A204.1 (cell line): ENCODE measurements at regions not wholly inside any gene's neighbourhood (a gene's known extent, or its start where the extent isn't known, plus 50 kb on each side); places are given as distances from the start of the nearest gene placed in this dataset.

Experiments used
- FAIRE-seq: peaks from 2 replicates; lab custom pipeline; 2012; peaks lifted over from hg19 to GRCh38; lab: Jason Lieb, UNC

GRCh38 chr2:128437204-128437565, 118.5 kb upstream of the HS6ST1 start:
- FAIRE-seq = no peak

DNA sequence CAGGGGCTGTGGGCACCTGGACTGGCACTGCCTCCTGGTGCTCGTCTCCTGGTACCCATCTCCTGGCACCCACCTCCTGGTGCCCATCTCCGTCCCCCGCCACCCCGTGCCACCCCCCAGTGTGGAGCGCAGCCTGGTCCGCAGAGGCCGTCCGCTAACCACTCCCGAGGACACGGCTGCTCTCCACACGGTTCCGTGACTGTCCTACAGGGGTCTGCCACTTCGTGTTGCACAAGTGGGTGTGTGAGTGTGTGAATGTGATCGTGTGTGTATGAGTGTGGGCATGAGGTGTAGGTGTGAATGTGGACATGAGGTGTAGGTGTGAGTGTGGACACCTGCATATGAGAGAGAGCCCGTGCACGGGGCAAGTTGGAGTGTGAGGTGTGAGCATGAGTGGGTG, 119.4 kb upstream of the HS6ST1 start:
- FAIRE-seq = no peak

DNA sequence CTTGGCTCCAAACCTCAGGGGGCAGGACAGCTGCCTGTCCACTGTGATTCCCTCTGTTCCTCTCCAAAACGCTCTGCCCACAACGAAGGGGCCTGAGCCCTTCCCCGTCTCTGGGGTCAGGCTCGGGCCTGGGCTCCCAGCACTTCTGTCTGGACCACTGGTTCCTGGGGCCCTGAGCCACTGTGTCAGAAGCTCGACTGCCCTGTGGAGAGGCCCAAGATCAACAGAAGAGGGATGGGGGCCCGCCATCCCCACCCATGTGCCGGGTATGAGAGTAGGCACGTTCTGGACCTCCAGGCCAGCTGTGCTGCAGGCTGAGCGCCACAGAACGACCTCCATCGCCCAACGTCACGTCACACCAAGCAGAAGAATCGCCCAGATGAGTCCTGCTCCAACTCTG, 119.9 kb upstream of the HS6ST1 start:
- FAIRE-seq = no peak

DNA sequence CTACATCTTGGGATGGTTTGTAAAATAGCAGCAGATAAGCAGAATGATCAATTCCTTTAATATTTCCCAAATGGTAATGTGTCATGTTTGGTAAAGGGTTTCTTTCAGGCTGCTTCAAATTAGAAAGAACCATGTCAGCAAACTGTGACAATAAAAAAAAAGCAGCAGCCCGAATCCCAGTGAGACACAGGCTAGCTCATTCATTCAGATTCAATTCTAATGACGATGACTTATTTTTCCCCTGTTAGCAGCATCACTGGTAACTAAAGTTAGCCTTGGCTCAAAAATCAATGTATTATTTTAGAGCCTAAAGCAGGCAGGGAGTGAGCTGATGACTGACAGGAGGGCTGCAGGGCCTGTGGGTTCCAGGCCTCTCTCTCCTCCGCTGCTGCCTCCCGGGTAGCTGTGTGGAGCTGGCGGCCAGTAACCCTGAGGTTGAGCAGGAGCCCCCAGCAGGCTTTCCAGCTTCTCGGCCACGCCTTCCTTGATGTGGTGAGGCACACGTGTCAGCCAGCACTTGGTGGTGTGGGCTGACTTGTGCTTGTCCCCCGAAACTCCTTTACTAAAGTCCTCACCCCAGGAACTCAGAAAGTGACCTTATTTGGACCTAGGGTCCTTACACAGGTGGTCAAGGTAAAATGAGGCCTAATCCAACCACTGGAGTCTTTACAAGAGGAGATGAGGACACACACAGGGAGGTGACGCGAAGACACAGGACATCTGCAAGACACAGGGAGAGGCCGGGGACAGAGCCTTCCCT, 120.5 kb upstream of the HS6ST1 start:
- FAIRE-seq = no peak

GRCh38 chr2:128439791-128440665, 121.4 kb upstream of the HS6ST1 start:
- FAIRE-seq = no peak

DNA sequence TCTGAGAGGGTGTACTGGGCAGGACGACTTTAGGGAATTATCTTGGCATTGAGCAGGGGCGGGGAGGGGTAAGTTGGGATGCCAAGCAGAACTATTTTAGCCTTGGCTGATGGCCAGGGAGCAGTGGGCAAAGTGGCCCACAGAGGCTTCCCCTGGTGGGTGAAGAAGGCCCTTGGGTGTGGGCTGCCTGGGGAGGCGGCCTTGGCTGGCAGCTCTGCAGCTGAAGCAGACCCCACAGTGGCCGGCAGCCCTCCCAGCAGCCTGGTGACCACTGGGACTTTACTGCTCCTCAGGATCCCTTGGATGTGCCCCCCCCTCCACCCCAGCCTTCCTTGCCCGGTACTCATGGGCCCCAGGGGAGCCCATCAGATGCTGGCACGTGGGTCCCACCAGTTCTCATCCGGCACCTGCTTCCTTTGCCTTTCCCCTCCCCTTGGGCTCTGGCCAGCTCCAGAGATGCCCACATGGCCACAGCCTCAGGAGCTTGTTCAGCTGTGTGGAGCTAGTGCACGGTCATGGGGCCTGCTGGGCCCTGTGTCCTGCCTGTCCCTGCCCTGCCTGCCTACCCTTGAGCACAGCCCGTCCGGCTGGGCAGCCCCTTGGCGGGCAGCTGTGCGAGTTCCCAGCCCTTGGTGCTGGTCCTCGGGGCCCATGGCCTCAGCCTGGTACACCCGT, 122.1 kb upstream of the HS6ST1 start:
- no peak for FAIRE-seq

GRCh38 chr2:128441341-128442052, 122.8 kb upstream of the HS6ST1 start:
- FAIRE-seq = no peak

DNA sequence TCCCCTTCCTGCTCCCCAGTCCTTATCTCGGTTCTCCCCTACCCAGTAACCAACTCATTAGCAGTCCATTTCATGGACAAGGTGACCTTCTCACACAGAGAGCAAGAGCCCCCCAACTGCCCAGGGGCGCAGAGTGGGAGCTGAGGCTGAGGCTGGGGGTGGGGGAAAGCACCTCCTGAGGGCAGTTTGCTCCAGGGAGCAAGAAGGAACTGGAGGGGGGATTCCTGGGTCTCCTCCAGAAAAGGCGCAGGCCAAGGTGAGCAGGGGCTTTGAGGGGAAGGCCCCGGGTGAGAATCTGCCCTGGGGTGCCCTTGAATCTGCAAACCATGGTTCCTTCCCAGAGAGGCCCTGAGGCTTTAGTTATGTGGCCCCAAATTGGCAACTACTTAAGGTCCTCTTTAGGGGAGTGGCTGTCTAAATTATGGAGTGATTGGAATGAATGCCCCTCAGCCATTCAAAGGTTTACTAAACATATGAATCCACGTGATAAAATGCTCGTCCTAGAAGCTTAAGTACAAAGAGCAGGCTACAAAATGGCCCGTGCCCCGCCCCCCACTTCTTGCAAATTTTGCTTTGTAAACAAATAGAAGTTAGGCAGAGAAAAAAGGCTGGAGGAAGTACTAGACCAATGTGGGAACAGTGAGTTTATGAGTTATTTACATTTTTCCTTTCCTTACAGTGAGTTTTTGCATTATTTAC, 123.5 kb upstream of the HS6ST1 start:
- no peak for FAIRE-seq

DNA sequence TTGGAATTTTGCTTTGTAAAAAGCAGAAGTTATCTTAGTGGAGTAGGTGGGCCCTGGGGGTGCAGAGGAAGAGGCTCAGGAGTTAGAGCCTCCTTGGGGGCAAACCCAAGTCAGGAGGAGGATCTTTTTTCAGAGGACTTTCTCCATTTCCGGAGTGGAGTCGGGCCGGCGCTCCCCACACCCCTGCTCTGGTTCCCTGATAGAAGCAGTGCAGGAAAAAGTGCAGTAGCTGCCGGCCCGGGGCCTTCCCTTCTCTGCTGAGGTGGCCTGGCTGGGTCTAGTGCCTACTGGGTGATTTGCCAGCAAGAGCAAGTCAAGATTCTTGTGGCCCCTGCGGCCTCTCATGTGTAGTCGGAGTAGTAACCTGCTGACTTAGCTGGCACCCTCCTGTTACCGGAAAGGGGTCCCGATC, 124.2 kb upstream of the HS6ST1 start:
- no peak for FAIRE-seq

DNA sequence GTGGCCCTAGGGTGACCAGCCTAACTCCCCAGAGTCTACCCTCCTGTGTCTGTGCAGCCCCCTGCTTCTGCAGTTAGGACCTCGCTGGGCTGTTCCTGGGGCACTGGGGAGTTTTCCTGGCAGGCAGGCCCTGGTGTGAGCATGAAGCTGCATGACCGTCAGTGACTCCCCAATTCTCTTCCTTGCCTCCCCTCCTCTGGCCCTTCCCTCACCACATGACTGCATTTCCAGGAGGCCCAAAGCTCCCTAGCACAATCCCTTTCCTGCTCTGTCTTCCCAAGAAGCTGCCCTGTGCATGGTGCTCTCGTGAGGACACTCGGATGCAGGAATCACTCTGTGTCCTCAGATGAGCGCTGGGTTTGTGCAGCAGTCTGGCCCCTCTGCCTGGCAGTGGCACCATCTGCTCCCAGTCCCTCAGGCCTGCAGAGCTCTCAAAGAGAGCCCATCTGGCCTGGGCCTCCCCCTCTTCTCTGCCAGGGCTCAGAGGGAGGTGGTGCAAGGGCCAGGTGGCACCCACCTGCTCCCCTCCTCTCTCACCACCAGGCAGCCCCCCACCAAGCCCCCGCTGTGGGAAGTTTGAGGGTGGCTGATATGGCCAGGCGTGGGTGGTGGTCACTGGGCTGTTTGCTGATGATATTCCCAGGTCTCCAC, 125.6 kb upstream of the HS6ST1 start:
- FAIRE-seq = no peak

DNA sequence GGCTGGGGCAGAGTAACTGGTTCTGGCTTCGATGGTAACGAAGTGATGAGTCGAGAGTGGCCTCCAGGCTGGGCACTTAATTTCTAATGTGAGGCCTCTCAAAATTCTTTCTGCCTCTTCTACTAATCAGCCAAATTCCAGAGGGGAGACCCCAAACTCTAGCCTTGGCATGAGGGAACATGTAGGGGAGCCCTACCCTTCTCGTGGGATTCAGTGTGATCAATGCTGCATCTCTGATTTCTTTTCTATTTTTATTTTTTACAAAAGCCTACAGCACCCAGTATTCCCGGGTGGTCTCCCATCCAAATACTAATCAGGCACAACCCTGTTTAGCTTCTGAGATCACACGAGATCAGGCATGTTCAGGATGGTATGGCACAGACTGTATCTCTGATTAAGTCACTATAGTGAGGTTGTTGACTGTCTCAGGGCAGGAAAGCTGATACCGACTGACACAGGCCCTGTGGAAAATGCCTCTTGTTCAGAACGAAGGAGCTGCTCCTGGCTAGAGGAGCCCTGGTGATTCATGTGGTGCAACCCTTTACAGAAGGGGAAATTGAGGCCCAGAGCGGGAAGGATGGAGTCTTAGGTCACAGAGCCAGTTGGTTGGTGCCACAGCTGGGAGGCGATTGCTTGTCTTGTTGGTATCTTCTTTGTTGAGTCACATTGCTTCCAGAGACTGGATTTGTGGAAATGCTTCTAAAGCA, 126.3 kb upstream of the HS6ST1 start:
- no peak for FAIRE-seq

GRCh38 chr2:128445523-128445900, 126.8 kb upstream of the HS6ST1 start:
- no peak for FAIRE-seq

DNA sequence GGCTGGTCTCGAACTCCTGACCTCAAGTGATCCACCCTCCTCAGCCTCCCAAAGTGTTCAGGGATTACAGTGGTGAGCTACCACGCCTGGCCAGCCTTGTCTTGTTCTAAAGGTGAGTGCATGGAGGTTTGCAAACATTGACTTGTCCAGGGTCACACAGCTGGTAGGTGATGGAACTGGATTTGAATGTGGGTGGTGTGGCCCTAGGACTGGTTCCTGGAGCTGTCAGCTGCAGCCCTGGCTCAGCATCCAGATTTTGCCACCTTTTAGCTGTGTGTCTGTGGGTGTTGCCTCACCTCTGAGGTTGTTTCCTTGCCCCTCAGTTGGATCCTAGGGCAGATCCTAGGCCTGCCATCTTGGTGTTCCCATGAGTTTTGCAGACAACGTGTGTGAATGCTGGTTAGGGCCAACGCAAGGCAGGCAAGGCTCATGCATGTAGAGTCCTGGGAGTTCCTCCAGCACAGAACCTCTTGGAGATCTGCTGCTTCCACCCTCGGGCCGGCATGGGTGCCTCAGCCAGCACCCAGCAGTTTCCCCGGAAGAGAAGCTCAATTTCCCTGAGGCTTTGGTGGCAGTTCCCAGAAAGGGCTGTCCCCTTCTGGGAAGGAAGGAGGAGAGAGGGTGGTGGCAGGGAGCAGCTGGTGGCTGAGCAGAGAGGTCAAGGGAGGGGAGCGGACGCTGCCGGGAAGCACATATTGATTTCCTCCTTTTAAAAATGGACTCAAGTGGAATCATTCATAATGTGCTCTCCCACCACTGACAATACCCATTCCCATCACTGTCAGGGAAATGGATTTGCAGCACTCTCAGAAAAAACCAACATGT, 127.6 kb upstream of the HS6ST1 start:
- no peak for FAIRE-seq

DNA sequence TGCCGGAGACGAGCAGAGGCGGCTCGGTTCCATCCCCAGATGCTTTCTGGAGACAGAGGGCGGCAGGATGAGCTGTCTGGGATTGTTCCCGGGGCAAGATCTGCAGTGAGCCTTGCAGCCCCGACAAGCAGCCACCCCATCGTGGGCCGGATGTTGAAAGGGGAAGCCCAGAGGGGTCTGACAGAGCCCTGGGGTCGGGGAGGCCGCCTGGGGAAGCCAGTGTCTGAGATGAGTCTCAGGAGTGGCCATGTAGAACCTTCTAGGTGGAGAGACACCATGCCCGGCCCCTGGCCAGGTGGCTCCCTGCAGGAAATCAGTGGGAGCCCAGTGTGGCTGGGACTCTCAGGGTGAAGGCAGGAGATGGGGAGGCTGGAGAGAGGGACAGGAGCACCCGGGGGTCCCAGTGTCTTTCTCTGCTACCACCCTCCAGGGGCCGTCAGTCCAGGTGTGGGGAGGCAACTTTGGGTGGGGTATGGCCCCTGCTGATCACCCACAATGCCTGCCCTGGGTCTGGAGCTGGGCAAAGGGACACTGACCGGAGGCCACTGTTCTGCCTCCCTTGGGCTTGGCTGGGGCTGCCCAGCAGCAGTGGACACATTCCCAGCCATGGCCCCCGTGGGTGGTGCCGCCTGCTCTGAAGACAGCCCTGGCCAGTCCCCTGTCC, 128.3 kb upstream of the HS6ST1 start:
- no peak for FAIRE-seq

GRCh38 chr2:128447538-128447995, 128.9 kb upstream of the HS6ST1 start:
- no peak for FAIRE-seq

GRCh38 chr2:128448331-128449225, 129.9 kb upstream of the HS6ST1 start:
- FAIRE-seq = no peak

DNA sequence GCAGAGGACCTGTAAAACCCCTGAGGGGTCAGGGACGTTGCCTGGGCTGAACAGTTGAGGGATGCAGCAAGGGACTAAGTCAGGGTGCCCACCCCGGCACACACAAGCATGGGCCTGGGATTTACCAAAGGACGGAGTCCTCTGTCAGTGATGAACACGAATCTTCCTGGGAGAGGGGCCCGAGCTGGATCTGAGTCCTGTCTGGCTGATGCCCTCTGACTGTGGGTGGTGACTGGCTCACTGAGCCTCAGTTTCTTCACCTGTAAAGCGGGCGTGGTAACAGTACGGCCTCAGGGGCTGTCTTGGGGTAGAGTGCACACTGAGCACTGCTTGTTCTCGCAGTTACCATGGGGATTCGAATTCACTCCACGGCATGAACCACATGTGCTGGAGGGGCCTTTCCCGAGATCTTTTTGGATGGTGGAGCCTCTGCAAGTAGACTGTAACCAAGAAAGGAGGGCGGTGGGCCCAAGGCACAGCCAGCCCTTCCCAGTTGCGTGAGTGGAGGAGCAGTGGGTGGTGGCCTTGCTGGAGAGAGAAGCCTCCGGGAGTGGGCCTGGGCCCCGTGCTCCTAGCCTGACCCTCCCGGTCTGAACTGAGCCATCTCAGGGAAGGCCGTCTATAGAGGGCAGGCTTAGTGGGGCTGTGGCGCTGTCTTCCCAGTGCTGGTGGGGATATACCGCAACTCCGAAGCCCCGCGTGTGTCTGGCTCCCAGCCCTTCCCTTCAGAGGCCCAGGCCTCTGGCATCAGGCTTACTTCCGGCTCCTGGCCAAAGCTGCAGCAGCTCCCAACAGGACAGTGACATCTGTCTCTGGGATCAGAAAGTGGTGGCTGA, 130.8 kb upstream of the HS6ST1 start:
- no peak for FAIRE-seq
